ENCODE measurements at regions not wholly inside any gene's neighbourhood (a gene's known extent, or its start where the extent isn't known, plus 50 kb on each side); places are given as distances from the start of the nearest gene placed in this dataset.
"Not testable (repeated sequence)": the region's sequence is repeated elsewhere in the genome, so short reads cannot be mapped to it uniquely, and the experiment has no call there.

- 61 to 71% methylated on average over 3 of the region's 3 CpGs for WGBS, 2 donors
- no peaks in the 10 kb centered on the region for H3K27me3 ChIP-seq (ENCODE audit: control insufficient read depth in 1 of 2, insufficient read depth in 2 of 2, low read length in 2 of 2)
- no peak overlapping the region for H3K4me3 ChIP-seq (ENCODE audit: low read depth in 1 of 2, low read length in 2 of 2)
- no peaks in the 10 kb centered on the region for H3K4me1 ChIP-seq (ENCODE audit: control insufficient read depth in 2 of 2, insufficient read depth in 2 of 2, low read length in 1 of 2)
- no peaks in the 10 kb centered on the region for H3K9me3 ChIP-seq (ENCODE audit: control insufficient read depth in 2 of 2, insufficient read depth in 1 of 2, low read depth in 1 of 2, low read length in 1 of 2)
- H3K36me3 ChIP-seq (ENCODE audit: control insufficient read depth in 2 of 2, insufficient read depth in 2 of 2, low read length in 1 of 2): no peaks in the 10 kb centered on the region
- no peak overlapping the region for H3K27ac ChIP-seq (ENCODE audit: low read depth in 2 of 2, low read length in 1 of 2)
These were observed 164.4 kb downstream of the SIM1 start for GRCh38 chr6:100300221-100300736.

GRCh38 chr6:100296810-100297544 is 167.7 kb downstream of the SIM1 start:
- Histone ChIP-seq H3K27ac (ENCODE audit: low read depth in 2 of 2, low read length in 1 of 2) (no peak overlapping the region), H3K4me1 (ENCODE audit: control insufficient read depth in 2 of 2, insufficient read depth in 2 of 2, low read length in 1 of 2) (no peaks in the 10 kb centered on the region), H3K4me3 (ENCODE audit: low read depth in 1 of 2, low read length in 2 of 2) (no peak overlapping the region), H3K36me3 (ENCODE audit: control insufficient read depth in 2 of 2, insufficient read depth in 2 of 2, low read length in 1 of 2) (no peaks in the 10 kb centered on the region), H3K9me3 (ENCODE audit: control insufficient read depth in 2 of 2, insufficient read depth in 1 of 2, low read depth in 1 of 2, low read length in 1 of 2) (no peaks in the 10 kb centered on the region), H3K27me3 (ENCODE audit: control insufficient read depth in 1 of 2, insufficient read depth in 2 of 2, low read length in 2 of 2) (no peaks in the 10 kb centered on the region)
- WGBS, 2 donors: 44 to 56% methylated on average over 3 of the region's 3 CpGs

GRCh38 chr6:100295172-100295571 is 169.5 kb downstream of the SIM1 start:
- not testable (repeated sequence) for H3K27me3 ChIP-seq (ENCODE audit: control insufficient read depth in 1 of 2, insufficient read depth in 2 of 2, low read length in 2 of 2); H3K27ac ChIP-seq (ENCODE audit: low read depth in 2 of 2, low read length in 1 of 2); H3K4me3 ChIP-seq (ENCODE audit: low read depth in 1 of 2, low read length in 2 of 2); H3K9me3 ChIP-seq (ENCODE audit: control insufficient read depth in 2 of 2, insufficient read depth in 1 of 2, low read depth in 1 of 2, low read length in 1 of 2); H3K4me1 ChIP-seq (ENCODE audit: control insufficient read depth in 2 of 2, insufficient read depth in 2 of 2, low read length in 1 of 2); H3K36me3 ChIP-seq (ENCODE audit: control insufficient read depth in 2 of 2, insufficient read depth in 2 of 2, low read length in 1 of 2)
- WGBS, 2 donors: 90 to 95% methylated on average over 4 of the region's 4 CpGs

GRCh38 chr6:100289285-100289684 is 175.4 kb downstream of the SIM1 start:
- no peaks in the 10 kb centered on the region for H3K9me3 ChIP-seq (ENCODE audit: control insufficient read depth in 2 of 2, insufficient read depth in 1 of 2, low read depth in 1 of 2, low read length in 1 of 2)
- H3K4me1 ChIP-seq (ENCODE audit: control insufficient read depth in 2 of 2, insufficient read depth in 2 of 2, low read length in 1 of 2): no peaks in the 10 kb centered on the region
- H3K27ac ChIP-seq (ENCODE audit: low read depth in 2 of 2, low read length in 1 of 2): no peak overlapping the region
- H3K4me3 ChIP-seq (ENCODE audit: low read depth in 1 of 2, low read length in 2 of 2): no peak overlapping the region
- no peaks in the 10 kb centered on the region for H3K36me3 ChIP-seq (ENCODE audit: control insufficient read depth in 2 of 2, insufficient read depth in 2 of 2, low read length in 1 of 2)
- 68 to 78% methylated on average over 2 of the region's 2 CpGs for WGBS, 2 donors
- H3K27me3 ChIP-seq (ENCODE audit: control insufficient read depth in 1 of 2, insufficient read depth in 2 of 2, low read length in 2 of 2): no peaks in the 10 kb centered on the region

- Histone ChIP-seq H3K9me3 (ENCODE audit: control insufficient read depth in 2 of 2, insufficient read depth in 1 of 2, low read depth in 1 of 2, low read length in 1 of 2) (no peaks in the 10 kb centered on the region), H3K36me3 (ENCODE audit: control insufficient read depth in 2 of 2, insufficient read depth in 2 of 2, low read length in 1 of 2) (no peaks in the 10 kb centered on the region), H3K4me1 (ENCODE audit: control insufficient read depth in 2 of 2, insufficient read depth in 2 of 2, low read length in 1 of 2) (no peaks in the 10 kb centered on the region), H3K27me3 (ENCODE audit: control insufficient read depth in 1 of 2, insufficient read depth in 2 of 2, low read length in 2 of 2) (no peaks in the 10 kb centered on the region), H3K27ac (ENCODE audit: low read depth in 2 of 2, low read length in 1 of 2) (no peak overlapping the region), H3K4me3 (ENCODE audit: low read depth in 1 of 2, low read length in 2 of 2) (no peak overlapping the region)
- 83 to 85% methylated on average over 4 of the region's 4 CpGs for WGBS, 2 donors
These were observed 176.4 kb downstream of the SIM1 start for GRCh38 chr6:100288311-100288710.

GRCh38 chr6:100283285-100283684 is 181.4 kb downstream of the SIM1 start:
- no peaks in the 10 kb centered on the region for H3K27me3 ChIP-seq (ENCODE audit: control insufficient read depth in 1 of 2, insufficient read depth in 2 of 2, low read length in 2 of 2)
- no peaks in the 10 kb centered on the region for H3K9me3 ChIP-seq (ENCODE audit: control insufficient read depth in 2 of 2, insufficient read depth in 1 of 2, low read depth in 1 of 2, low read length in 1 of 2)
- H3K36me3 ChIP-seq (ENCODE audit: control insufficient read depth in 2 of 2, insufficient read depth in 2 of 2, low read length in 1 of 2): no peaks in the 10 kb centered on the region
- no peak overlapping the region for H3K4me3 ChIP-seq (ENCODE audit: low read depth in 1 of 2, low read length in 2 of 2)
- H3K27ac ChIP-seq (ENCODE audit: low read depth in 2 of 2, low read length in 1 of 2): no peak overlapping the region
- peaks cover 0 to 2% of the 10 kb centered on the region in 2 donors for H3K4me1 ChIP-seq (ENCODE audit: control insufficient read depth in 2 of 2, insufficient read depth in 2 of 2, low read length in 1 of 2)

- H3K4me1 ChIP-seq (ENCODE audit: control insufficient read depth in 2 of 2, insufficient read depth in 2 of 2, low read length in 1 of 2): peaks cover 0 to 2% of the 10 kb centered on the region in 2 donors
- no peaks in the 10 kb centered on the region for H3K27me3 ChIP-seq (ENCODE audit: control insufficient read depth in 1 of 2, insufficient read depth in 2 of 2, low read length in 2 of 2)
- WGBS, 2 donors: 10% methylated on average over 17 of the region's 17 CpGs
- no peak overlapping the region for H3K4me3 ChIP-seq (ENCODE audit: low read depth in 1 of 2, low read length in 2 of 2)
- H3K27ac ChIP-seq (ENCODE audit: low read depth in 2 of 2, low read length in 1 of 2): no peak overlapping the region
- H3K9me3 ChIP-seq (ENCODE audit: control insufficient read depth in 2 of 2, insufficient read depth in 1 of 2, low read depth in 1 of 2, low read length in 1 of 2): no peaks in the 10 kb centered on the region
- no peaks in the 10 kb centered on the region for H3K36me3 ChIP-seq (ENCODE audit: control insufficient read depth in 2 of 2, insufficient read depth in 2 of 2, low read length in 1 of 2)
These were observed 183.2 kb downstream of the SIM1 start for GRCh38 chr6:100281471-100281901.

- no peaks in the 10 kb centered on the region for H3K36me3 ChIP-seq (ENCODE audit: control insufficient read depth in 2 of 2, insufficient read depth in 2 of 2, low read length in 1 of 2)
- no peaks in the 10 kb centered on the region for H3K4me1 ChIP-seq (ENCODE audit: control insufficient read depth in 2 of 2, insufficient read depth in 2 of 2, low read length in 1 of 2)
- no peaks in the 10 kb centered on the region for H3K9me3 ChIP-seq (ENCODE audit: control insufficient read depth in 2 of 2, insufficient read depth in 1 of 2, low read depth in 1 of 2, low read length in 1 of 2)
- no peak overlapping the region for H3K27ac ChIP-seq (ENCODE audit: low read depth in 2 of 2, low read length in 1 of 2)
- WGBS, 2 donors: 92 to 93% methylated on average over 3 of the region's 3 CpGs
- H3K4me3 ChIP-seq (ENCODE audit: low read depth in 1 of 2, low read length in 2 of 2): no peak overlapping the region
- no peaks in the 10 kb centered on the region for H3K27me3 ChIP-seq (ENCODE audit: control insufficient read depth in 1 of 2, insufficient read depth in 2 of 2, low read length in 2 of 2)
These were observed 188.2 kb downstream of the SIM1 start for GRCh38 chr6:100276311-100277057.

GRCh38 chr6:100274147-100274546 is 190.6 kb downstream of the SIM1 start:
- Histone ChIP-seq H3K36me3 (ENCODE audit: control insufficient read depth in 2 of 2, insufficient read depth in 2 of 2, low read length in 1 of 2) (no peaks in the 10 kb centered on the region), H3K27me3 (ENCODE audit: control insufficient read depth in 1 of 2, insufficient read depth in 2 of 2, low read length in 2 of 2) (no peaks in the 10 kb centered on the region), H3K4me1 (ENCODE audit: control insufficient read depth in 2 of 2, insufficient read depth in 2 of 2, low read length in 1 of 2) (no peaks in the 10 kb centered on the region), H3K9me3 (ENCODE audit: control insufficient read depth in 2 of 2, insufficient read depth in 1 of 2, low read depth in 1 of 2, low read length in 1 of 2) (no peaks in the 10 kb centered on the region), H3K4me3 (ENCODE audit: low read depth in 1 of 2, low read length in 2 of 2) (no peak overlapping the region), H3K27ac (ENCODE audit: low read depth in 2 of 2, low read length in 1 of 2) (no peak overlapping the region)
- 90 to 92% methylated on average over 1 of the region's 1 CpG for WGBS, 2 donors
